ENCODE measurements at regions not wholly inside any gene's neighbourhood (a gene's known extent, or its start where the extent isn't known, plus 50 kb on each side); places are given as distances from the start of the nearest gene placed in this dataset.

DNA sequence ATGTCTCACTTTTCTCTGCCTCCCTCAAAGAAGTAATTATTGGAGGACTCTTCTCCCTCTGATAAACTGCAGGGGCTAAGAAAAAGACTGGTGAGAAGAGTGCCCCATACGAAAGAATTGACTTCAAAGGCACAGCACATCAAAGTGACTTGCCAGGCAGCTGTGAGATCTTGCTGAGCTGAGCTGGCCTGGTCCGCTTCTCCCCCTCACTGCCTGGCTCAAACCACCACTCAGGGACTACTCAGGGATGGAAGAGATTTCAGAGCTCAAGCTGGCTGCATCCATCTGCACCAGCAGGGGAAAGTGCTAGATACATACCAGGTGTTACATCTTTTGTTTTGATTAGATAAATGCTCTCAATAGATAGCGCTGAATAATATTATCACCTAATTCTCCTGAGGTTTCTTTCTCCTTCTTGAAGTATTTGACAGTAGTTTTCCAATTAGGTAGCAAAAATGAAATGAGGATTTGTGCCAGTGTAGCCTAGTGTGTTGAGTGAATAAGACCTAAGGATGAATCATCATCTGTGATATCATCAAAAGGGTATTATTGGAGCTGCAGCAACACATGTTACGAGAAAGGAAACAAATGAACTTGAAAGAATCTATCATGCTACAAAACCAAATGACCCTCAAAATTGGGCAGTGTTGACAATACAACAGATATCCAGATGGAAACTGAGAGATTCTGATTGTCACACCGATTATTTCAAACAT lies 379.8 kb downstream of the TBC1D4 start:
- TF ChIP-seq CTCF (IDR thresholded peaks at IDR 0.05; ENCODE audit: low read length), result no peak
- no peak for TF ChIP-seq EZH2 (optimal IDR thresholded peaks at IDR 0.05; ENCODE audit: low read depth, low read length)
- no peak for TF ChIP-seq EZH2phosphoT487 (IDR thresholded peaks at IDR 0.05; ENCODE audit: low read length)
